CD4-positive, alpha-beta T cell treated with Interferon gamma for 1 hour (primary cell): ENCODE measurements at regions not wholly inside any gene's neighbourhood (a gene's known extent, or its start where the extent isn't known, plus 50 kb on each side); places are given as distances from the start of the nearest gene placed in this dataset.

ENCODE experiments used
- DNase-seq: peaks from one replicate; pipeline ENCODE4 v3.0.0-alpha.2; 2020

DNA sequence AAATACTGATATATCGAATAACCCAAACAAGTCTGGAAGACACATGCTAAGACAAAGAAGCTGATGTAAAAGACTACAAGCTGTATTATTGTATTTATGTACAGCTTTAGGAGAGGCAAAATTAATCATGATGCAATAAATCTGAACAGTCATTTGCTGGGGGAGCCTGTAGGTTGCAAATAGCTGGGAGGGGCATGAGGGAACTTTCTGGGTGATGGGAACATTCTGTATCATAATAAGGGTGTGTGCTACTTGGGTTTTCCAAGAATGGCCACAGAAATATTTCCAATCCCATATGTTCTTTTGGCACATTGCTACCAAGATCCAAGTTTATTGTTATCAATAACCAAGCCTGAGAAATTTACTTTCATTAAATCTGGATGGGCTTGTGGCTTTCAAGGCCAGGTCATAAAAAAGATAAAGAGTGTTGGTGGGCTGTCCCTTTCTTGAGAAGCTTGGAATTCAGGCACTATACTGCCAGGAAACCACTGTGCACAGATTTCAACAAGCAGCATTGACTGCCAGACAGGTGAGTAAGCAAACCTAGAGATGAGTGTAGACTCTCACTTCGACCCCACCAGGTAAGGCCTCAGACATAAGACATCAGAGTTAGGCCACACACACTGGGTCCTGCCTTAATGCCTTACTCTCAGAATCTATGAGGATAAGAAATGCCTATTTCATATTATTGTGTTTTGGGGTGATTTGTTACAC lies 629.7 kb upstream of the FZD8 start:
- DNase-seq: no peak

DNA sequence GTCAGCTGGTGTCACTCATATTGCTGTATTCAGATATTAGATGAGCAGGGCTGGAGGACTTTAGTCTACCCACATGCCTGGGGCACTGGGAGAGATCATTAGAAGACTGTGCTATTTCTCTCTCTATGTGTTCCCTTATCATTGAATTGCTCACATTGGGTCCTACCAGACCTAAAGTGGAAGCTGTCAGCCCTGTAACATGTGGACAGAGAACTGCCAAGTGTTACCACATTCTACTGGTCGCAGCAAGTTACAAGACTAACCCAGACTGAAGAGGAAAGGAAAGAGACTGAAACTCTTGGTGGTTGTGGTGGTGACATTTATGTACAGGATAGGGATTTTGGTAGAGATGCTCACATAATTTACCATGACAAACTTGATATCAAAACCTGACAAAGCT lies 627.1 kb upstream of the FZD8 start:
- no peak for DNase-seq

DNA sequence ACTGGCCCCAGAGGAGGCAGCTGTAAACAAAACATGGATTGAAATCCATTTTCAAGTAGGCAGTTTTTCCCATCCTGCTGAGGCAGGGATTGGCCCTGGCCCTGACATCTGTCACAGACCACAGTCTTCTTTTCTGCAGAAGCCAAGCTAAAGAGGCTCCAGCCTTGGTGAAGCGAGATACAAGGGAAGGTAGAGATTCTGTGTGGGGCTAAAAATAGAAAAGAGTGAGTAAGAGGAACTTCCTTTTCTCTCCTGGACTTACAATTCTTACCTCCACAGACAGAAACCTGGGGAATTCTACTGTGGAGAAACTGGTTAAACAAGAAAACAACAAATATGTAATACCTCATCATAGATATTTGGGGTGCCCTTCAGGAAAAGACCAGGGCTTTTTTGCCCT lies 624.8 kb upstream of the FZD8 start:
- DNase-seq: no peak

DNA sequence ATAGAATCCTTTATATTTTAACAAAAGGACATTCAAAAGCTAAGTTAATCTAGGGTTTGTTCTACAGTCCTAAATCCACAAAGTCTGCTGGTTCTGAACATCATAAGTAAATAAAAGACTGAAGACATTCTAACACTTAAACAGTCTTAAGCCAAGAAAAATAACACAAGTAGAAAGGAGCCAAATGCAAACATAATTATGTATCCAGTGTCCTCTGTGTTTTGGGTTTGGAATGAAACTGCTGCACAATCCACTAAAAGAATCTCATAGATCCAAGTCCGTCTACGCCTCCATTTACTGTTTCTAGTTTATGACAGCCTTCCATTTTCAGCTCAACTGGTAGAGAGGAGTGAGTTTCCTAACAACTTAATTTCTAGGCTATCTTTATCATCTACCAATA lies 623.6 kb upstream of the FZD8 start:
- DNase-seq: no peak

DNA sequence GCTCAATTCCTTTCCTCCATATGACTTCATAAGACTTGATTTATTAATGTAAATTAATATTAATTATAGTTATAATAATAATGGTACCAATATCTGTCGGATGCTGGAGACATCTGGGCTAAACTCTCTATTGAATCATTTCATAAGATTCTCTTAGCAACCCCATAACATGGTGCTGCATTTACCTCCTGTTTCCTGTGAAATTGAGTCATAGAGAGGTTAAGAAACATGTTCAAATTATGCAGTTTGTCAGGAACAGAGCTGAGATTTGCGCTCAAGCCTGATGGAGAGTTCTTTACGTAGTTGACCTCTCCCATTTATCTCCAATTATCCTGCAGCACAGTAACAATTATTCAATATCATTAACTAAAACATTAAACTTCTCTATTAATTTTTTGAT lies 621.8 kb upstream of the FZD8 start:
- DNase-seq: no peak

DNA sequence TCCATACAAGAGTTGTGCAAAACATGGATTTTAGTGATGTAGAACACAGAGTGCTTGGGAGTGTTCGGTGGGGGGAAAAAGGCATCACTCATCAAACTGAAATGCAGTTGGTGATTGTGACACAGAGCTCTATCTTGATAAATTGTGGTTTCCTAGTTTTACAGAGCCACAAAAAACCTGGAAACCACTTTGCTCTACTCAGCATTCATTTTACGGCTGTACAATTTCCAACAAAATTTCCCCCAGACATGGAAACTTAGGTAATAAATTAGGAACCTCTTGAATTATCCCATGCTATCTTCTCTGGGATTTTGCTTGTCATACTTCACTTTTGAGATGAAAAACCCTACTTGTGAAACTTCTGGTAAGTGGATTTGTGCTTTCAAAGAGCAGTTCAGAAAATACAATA lies 614.9 kb upstream of the FZD8 start:
- DNase-seq: no peak

DNA sequence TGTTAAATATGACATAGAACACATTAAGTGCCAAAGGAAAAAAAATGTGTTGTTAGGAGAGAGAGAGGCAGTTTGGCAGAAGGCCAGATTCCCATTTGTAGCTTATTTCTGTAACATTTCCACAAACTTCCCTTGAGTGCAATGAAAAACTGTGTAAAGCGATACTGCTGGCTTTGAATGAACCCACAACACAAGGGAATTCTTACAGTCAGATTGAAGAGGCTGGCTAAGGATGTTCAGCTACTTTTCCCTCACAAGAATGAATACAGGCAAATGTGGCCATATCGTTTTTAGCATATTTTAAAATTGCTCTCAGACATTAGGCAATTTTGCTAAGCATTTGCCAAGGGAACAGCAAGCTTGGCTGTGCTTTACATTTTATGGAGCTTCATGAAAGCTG lies 614.1 kb upstream of the FZD8 start:
- DNase-seq: no peak

DNA sequence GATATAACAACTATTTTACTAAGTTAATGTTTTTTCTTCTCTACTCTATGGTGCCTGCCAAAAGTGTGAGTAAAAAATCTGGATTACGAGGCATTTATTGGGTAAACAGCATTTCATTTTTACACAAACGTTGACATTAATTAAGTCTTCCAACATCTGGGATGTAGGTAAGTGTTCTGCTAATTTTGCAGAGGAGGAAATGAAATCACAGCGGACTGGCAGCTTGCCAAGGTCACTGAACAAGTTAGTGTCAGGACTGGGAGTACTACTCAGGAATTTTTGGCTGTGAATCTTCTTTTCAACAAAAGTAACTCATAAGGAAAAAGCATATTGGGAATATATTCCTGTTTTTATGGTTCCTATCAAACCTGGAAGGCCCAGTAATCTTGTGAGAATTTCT lies 612.1 kb upstream of the FZD8 start:
- no peak for DNase-seq

DNA sequence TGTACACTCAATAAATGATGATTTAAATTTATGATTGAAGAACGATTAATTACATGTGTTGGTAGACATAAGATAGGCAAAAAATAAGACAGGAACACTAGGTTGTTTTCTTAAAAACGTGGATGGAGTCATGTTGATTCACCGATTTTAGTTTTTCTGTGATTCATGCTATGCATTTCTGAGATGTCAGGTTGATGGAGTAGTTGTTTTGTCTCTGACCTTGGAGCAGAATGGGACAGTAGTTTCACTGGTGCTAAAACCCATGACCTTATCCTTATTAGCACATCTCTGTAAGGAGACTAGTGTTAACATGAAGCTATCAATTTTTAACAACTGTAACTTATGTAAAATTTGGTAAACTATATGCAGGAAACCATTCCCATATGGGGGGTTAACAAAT lies 611.6 kb upstream of the FZD8 start:
- DNase-seq: no peak

DNA sequence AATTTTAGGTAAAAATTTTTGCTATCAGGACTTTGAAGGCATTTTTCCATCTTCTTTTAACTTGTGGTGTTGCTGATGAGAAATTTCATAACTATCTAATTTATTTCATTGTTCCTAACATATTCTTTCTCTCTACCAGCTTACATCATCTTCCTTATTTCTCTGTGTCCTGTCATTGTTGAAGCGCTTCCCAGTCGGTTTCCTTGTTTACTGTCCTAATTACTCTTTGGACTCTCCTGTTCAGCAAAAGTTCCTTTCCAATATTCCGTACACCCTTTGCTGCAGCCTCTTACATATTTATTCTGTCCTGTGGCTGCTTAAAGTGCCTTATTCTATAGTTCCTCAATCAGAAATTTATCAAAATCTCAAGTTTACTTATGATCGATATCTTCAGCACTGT lies 609.0 kb upstream of the FZD8 start:
- DNase-seq: no peak

DNA sequence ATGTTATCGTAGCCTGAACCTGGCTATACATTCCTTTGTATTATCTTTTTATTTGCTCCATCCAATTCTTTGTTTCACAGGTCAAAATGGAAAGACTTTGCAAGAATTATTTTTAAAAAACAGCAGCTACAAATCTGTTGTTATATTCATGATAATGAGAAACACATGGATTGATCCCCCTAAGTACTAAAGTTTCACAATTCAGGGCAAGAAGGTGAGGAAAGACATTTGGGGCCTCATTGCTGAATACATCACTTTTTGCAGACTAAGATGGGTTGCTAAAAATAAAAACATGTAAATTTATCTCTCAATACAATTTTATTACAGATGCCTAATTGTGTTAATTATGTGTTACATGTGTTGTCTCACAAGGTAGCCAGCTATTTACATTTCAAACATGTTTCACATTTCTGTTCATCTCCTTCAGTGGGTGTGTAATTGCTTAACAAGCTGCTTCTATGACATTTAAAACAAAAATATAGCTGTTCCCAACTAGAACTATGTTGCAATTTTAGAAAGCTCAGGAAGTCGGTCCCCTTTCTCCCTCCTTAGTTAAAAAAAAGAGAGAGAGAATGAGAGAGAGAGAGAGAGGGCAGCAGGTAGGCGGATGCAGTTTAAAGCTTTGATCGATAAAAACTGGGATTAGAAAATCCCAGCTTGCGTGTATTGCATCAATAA lies 606.3 kb upstream of the FZD8 start:
- DNase-seq: no peak

DNA sequence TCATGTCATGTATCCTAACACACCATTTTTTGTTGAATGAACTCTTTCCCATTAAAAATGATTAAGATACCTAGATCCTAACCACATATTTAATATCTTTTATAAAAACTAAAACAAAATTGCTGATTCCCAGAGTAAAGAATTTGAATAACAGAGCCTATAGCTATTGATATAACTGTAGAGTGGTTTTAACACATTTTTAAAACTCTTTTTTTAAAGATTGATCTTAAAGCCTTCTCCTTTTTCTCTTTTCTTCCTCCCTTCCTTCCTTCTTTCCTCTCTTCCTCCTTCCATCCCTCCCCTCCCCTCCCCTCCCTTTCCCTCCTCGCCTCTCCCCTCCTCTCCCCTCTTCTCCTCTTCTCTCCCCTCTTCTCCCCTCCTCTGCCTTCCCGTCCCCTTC lies 605.4 kb upstream of the FZD8 start:
- DNase-seq: no peak

DNA sequence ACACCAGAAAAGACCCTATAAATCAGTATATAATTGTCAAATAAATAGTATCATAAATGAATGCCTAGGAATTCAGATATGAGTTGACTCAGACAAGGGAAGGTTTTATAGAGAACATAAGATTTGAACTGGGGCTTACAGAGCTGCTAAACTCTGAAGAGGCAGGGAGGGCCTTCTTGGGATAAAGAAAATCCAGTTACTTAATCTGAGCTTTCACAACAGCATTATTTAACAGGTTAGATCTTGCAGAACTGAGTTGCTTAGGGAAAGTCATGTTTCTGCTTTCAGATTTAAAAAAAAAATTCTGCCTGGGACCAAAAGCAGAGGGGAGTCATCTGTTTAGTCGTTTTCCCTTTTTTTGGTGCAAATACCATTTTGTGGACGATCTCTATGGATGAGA lies 594.8 kb upstream of the FZD8 start:
- DNase-seq: no peak

DNA sequence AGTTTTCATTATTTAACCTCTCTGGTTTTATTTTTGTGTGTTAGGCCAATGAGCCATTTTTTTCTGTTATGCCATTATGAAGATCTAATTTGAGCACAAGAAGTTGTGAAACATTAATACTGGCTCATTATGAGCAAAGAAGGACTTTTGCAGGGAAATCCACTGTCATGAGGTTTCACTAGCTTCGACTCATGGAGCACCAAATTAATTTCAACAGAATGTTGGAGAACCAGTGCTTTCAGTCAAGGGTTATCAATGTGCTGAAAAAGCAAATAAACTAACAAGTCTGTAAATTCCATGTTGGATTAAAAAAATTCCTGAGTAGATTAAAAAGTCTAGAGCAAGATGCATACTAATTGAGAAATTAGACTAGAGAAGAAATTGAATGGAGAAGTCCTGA lies 594.2 kb upstream of the FZD8 start:
- no peak for DNase-seq

DNA sequence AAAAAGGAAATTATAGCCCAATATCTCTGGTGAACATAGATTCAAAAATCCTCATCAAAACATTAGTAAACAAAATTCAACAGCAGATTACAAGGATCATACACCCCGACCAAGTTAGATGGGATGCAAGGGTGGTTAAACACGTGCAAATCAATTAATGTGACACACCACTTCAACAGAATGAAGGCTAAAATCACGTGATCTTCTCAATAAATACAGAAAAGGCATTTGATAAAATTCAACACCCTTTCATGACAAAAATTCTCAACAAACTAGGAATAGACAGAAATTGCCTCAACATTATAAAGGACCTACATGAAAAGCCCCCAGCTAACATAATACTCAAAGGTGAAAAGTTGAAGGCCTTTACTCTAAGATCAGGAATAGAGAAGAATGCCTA lies 590.8 kb upstream of the FZD8 start:
- no peak for DNase-seq

DNA sequence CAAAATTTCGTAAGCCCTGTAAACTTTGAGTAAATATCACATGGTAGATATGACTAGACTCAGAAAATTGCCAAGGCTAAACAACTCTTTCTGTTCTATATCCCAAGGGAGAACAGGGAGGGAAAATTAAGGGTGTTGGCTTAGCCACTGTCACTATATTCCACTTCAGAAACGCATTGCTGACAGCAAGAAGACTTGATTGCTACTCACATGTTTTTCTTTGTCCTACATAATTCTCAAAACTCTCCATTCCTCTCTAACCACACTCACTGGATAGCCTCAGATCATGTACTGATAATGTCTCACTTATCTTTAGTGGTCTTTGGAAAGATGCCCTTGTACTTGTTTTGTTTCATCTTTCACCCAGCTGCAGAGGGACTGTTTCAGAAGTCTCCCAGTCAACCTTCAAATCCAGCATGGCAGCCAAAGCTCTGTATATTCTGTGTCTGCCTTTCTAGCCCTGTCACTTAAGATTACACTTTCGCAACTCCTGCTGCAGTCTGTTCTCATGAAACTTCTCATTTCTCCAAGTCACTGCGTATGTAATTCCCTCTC lies 582.4 kb upstream of the FZD8 start:
- no peak for DNase-seq

DNA sequence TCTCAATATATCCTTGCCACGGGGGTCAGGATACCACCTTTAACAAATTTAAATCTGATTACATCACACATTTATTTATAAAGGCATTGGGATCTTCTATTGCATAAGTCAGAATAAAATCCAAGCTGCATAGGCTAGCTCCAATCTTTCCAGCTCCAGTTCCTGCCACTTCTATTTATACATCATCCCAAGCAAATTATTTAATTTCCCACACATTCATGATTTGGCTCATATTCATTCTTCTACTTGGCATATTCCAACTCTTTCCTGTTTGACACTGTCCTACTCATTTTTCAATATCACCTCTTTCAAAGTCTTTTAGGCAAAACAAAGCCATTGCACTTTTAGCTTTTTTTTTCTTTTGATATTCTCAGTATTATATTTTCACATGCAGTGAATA lies 579.0 kb upstream of the FZD8 start:
- DNase-seq: no peak

DNA sequence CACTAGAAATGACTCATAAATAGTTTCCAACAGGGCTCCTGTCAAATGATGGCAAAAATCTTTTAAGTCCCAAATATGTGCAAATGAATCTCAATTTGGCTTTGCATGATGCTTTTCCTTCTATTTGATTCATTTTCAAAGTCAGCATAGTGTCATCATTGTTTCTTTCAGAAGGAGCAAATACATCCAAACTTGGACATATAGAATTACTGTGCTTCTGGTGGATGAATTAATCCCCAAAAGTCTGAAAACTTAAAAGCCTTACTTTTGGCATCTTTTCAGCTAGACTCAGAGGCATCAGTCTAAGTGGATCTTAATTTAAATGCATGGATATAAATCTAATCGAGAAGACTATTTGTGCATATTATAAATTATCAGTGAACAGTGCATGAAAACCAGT lies 578.1 kb upstream of the FZD8 start:
- no peak for DNase-seq

DNA sequence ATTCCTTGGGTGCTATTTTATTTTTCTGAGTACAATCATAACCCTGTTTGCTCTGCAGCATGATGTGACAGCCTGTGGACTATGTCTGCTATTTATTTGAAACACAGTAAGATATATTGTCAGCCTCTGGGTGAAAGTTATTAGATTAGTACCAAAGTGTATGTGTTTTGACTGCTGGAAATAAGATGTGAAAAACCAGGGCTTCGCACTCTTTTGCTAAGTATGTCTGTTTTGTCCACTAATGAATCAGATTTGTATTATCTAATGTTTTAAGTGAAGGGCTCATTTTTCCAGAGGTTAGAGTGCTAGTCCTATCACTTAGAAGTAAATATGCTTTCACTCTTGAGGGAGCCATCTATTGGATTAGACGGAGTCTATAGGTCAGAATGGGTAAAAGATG lies 569.8 kb upstream of the FZD8 start:
- no peak for DNase-seq

DNA sequence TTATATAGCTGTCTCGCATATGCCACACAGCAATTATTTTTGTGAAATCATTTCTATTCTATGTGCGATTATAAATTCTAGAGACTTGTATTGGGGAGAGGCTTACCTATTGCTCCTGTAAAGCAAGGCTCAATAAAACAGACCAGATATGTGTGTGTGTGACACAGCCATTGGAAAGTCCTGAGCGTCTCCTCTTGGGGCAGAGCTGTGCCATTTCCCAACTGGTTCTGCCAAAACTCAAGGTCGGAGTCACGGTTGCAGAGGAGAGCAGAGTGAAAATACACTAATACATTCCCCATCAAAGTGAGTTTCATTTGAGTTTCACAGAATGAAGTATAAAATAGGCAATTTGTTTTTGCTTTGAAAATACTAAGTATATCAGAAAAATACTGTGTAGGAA lies 567.4 kb upstream of the FZD8 start:
- DNase-seq: no peak

DNA sequence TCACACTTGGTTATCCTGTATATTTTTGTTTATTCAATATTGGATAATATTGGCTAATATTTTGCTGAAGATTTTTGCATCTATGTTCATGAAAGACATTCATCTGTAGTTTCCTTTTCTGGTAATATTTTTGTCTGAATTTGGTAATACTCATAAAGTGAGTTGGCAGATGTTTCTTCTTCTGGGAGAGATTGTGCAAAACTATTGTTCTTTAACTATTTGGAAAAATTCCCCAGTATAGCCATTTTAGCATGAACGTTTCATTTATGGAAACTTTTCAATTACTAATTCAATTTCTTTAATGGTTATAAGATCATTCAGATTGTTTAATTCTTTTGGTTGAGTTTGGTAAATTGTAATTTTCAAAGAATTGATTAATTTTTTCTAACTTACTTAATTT lies 560.8 kb upstream of the FZD8 start:
- no peak for DNase-seq

DNA sequence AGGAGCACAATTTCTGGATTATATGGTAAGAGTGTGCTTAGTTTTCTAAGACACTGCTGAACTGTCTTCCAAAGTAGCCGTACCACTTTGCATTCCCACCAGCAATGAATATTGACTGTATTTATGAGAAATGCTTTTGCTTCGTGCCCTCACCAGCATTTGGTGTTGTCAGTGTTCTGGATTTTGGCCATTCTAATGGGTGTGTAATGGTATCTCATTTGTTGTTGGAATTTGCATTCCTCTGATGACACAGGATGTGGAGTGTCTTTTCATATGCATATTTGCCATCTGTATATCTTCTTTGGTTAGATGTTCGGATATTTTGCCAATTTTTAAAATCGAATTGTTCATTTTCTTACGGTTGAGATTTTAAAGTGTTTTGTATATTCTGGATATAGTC lies 558.5 kb upstream of the FZD8 start:
- no peak for DNase-seq

DNA sequence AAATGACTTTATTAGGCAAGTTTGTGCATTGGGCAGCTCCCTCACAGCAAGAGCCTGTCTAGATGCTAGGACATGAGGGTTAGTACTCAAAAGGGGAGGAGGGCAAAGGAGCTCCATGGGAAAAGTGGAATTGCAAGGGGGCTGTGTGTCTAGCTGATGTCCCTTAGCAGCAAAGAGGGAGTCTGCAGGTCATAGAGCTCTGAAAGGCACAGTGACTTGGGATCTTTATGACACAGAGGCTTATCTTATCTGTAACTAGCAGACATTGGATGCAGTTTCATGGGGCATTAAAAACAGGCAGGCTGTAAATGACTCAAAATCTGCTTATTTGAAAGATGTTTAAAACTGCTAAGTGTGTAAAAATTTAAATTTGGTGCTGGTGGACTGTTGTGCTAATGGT lies 556.2 kb upstream of the FZD8 start:
- no peak for DNase-seq

DNA sequence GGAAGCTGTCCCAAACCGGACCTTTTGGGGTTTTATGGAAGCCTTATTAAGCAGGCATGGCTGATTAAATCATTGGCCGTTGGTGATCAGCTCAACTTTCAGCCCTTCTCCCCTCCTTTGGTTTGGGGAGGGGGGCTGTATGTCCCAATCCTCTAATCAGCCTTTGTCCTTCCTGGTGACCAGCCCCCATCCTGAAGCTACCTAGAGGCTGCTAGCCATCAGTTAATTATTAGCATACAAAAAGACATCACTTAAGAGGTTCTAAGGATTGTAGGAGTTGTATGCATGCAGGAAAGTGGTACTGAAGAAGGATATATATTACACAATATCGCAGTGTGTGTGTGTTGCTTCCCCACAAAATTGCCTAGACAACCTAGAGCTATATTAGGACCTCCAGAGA lies 553.3 kb upstream of the FZD8 start:
- DNase-seq: no peak

DNA sequence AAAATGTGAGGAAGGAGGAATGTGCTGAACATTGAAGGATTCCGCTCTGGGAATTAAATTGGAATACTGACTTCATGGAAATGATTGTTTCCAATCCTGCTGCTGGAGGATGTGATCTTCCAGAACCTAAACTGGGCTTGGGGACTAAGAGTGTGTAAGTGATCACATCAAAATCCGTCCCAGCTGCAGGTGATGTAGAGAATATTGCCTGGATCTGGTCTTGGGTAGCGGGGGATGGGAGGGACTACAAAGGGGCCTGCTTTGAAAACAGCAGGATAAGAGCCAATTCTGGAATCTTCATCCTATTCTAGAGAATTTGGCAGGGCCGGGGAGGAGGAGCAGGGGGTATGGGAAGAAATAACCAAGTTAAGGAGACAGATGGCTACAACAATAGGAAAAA lies 552.2 kb upstream of the FZD8 start:
- DNase-seq: no peak
